22Rv1 (cell line): ENCODE measurements at regions not wholly inside any gene's neighbourhood (a gene's known extent, or its start where the extent isn't known, plus 50 kb on each side); places are given as distances from the start of the nearest gene placed in this dataset.
"Not testable (repeated sequence)": the region's sequence is repeated elsewhere in the genome, so short reads cannot be mapped to it uniquely, and the experiment has no call there.

Source experiments
- ZFX ChIP-seq: fragments of 450-650 bp; IDR thresholded peaks from 2 replicates; pipeline ENCODE4 v1.6.1; 2017; ENCODE audit warnings: antibody characterized with exemption, borderline replicate concordance
- TF ChIP-seq, protein P1 (sequence below): fragments of 450-650 bp; IDR thresholded peaks from 2 replicates; pipeline ENCODE4 v1.5.1; 2017; ENCODE audit warnings: mild to moderate bottlenecking

DNA sequence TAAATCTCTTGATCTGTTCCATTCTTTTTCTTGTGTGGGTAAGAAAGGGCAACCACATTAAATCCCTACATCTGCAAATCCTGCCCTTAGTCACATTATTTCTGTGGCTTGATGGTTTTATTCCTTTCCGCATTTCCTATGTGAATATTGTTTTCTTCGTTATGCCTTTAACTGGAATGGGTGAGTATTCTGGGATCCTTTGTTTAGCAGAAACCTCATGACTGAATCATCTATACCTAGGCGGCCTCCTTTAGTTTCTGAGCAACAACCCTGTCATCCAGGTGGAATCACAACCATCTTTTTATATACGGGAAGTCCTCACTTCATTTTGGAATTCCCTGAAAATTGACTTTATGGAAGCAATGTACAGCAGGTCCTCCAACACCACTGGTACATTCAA, 409.5 kb downstream of the DIRAS2 start:
- TF ChIP-seq, protein P1, sequence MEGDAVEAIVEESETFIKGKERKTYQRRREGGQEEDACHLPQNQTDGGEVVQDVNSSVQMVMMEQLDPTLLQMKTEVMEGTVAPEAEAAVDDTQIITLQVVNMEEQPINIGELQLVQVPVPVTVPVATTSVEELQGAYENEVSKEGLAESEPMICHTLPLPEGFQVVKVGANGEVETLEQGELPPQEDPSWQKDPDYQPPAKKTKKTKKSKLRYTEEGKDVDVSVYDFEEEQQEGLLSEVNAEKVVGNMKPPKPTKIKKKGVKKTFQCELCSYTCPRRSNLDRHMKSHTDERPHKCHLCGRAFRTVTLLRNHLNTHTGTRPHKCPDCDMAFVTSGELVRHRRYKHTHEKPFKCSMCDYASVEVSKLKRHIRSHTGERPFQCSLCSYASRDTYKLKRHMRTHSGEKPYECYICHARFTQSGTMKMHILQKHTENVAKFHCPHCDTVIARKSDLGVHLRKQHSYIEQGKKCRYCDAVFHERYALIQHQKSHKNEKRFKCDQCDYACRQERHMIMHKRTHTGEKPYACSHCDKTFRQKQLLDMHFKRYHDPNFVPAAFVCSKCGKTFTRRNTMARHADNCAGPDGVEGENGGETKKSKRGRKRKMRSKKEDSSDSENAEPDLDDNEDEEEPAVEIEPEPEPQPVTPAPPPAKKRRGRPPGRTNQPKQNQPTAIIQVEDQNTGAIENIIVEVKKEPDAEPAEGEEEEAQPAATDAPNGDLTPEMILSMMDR: not testable (repeated sequence)
- TF ChIP-seq ZFX: not testable (repeated sequence)
